Type B pancreatic cell (in vitro differentiated cells): ENCODE measurements at regions not wholly inside any gene's neighbourhood (a gene's known extent, or its start where the extent isn't known, plus 50 kb on each side); places are given as distances from the start of the nearest gene placed in this dataset.

Experiments
- DNase-seq: peaks from one replicate; pipeline ENCODE4 v3.0.0; 2021; ENCODE audit warnings: mixed read lengths; ENCODE audit not compliant: unreplicated experiment; ENCODE audit errors: extremely low spot score
- H3K27ac Mint-ChIP-seq: 2 replicates; pipeline ENCODE4 v1.8.0; 2021; ENCODE audit warnings: mild to moderate bottlenecking, mixed read lengths
- H3K27me3 Mint-ChIP-seq: 2 replicates; pipeline ENCODE4 v1.8.0; 2021; ENCODE audit warnings: mixed read lengths
- H3K36me3 Mint-ChIP-seq: 2 replicates; pipeline ENCODE4 v1.8.0; 2021; ENCODE audit warnings: mixed read lengths
- H3K4me1 Mint-ChIP-seq: one replicate; pipeline ENCODE4 v1.8.0; 2021; ENCODE audit warnings: mixed read lengths; ENCODE audit not compliant: unreplicated experiment
- H3K4me3 Mint-ChIP-seq: 2 replicates; pipeline ENCODE4 v1.8.0; 2021; ENCODE audit warnings: mild to moderate bottlenecking, mixed read lengths
- H3K9me3 Mint-ChIP-seq: 2 replicates; pipeline ENCODE4 v1.8.0; 2021; ENCODE audit warnings: mixed read lengths
- TF ChIP-seq, protein P1 (sequence below): fragments of 200-600 bp; sonication (generic); conservative IDR thresholded peaks from 2 replicates; pipeline ENCODE4 v1.5.0; 2021; ENCODE audit warnings: antibody characterized with exemption, mild to moderate bottlenecking

DNA sequence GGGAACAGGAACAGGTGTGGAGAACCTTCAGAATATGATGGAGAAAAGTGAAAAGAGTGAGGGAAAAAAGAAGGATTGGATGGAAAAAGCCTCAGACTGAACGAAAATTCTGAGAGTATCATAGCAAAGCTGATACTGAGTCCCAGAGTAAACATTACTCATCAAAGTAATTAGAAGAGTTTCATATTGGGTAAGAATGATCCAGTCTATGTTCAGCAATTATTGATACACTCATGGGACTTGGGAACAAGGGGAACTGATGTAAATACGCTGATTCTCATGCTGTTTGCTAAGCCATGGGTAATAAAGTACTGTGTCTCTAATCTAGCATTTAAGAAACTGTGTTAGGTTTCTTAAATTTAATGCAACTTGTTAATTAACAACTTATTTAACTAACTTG is 219.9 kb upstream of the NOL4 start:
- no peak for DNase-seq
- H3K4me1 Mint-ChIP-seq, result no peaks in the 10 kb centered on the region
- H3K27me3 Mint-ChIP-seq, result no peaks in the 10 kb centered on the region
- H3K9me3 Mint-ChIP-seq, result no peaks in the 10 kb centered on the region
- TF ChIP-seq, protein P1, sequence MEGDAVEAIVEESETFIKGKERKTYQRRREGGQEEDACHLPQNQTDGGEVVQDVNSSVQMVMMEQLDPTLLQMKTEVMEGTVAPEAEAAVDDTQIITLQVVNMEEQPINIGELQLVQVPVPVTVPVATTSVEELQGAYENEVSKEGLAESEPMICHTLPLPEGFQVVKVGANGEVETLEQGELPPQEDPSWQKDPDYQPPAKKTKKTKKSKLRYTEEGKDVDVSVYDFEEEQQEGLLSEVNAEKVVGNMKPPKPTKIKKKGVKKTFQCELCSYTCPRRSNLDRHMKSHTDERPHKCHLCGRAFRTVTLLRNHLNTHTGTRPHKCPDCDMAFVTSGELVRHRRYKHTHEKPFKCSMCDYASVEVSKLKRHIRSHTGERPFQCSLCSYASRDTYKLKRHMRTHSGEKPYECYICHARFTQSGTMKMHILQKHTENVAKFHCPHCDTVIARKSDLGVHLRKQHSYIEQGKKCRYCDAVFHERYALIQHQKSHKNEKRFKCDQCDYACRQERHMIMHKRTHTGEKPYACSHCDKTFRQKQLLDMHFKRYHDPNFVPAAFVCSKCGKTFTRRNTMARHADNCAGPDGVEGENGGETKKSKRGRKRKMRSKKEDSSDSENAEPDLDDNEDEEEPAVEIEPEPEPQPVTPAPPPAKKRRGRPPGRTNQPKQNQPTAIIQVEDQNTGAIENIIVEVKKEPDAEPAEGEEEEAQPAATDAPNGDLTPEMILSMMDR, result no peak
- no peak overlapping the region for H3K4me3 Mint-ChIP-seq
- no peaks in the 10 kb centered on the region for H3K36me3 Mint-ChIP-seq
- no peak overlapping the region for H3K27ac Mint-ChIP-seq

DNA sequence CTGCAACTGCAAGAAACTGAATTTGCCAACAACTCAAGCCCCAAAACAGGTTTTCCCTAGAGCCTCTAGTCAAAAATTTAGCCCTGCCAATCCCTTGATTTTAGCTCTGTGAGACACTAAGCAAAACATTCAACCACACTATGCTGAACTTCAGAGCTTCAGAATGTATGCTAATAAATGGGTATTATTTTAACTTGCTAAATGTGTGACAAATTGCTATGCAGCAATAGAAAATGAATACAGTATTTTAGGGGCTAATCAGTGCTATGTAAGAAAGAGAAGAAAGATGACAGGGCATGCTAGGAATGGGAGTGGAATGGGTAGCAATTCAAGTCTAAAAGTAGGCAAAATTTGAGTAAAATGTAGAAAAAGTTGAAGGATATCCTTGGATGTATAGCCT is 223.9 kb upstream of the NOL4 start:
- Mint-ChIP-seq H3K36me3 (no peaks in the 10 kb centered on the region), H3K4me1 (no peaks in the 10 kb centered on the region), H3K9me3 (no peaks in the 10 kb centered on the region), H3K27me3 (no peaks in the 10 kb centered on the region), H3K4me3 (no peak overlapping the region), H3K27ac (no peak overlapping the region)
- no peak for DNase-seq
- TF ChIP-seq, protein P1, result no peak

DNA sequence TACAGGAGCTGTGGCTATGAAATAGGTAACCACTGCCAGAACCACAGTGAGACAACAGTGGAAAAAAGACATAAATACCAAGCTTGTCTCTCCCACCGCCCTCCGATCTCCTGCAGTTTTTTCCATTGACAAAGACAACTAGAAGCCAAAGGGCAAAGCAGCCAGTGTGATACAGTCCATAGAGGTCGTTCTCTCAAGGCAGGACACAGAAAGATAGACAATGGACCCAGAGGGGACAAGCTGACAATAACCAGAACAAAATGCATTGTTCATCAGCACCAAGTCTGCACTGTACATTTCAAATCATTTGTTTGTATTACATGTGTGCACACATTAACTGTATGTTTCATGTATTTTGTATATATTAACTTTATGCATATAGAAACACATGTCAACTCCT is 233.0 kb upstream of the NOL4 start:
- no peak for DNase-seq
- H3K9me3 Mint-ChIP-seq, result no peaks in the 10 kb centered on the region
- H3K27ac Mint-ChIP-seq, result no peak overlapping the region

DNA sequence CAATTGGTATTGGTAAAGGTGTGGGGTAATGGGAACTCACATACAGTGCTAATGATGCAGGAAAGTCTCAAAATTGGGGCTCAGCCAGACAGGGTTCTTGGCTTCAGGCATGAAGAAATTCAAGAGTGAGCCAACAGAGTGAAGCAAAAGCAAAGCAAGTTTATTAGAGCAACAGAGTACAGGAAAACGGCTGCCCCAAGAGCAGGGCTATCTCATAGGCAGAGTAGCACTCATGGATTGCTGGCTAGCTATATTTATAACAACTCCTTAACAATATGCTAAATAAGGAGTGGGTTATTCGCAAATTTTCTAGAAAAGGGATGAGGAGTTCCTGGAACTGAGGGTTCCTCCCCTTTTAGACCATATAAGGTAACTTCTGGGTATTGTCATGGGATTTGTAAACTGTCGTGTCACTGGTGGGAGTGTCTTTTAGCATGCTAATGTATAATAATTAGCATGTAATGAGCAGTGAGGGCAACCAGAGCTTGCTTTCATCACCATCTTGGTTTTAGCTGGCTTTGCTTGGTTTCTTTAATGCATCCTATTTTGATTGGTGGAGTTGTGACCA is 233.8 kb upstream of the NOL4 start:
- TF ChIP-seq, protein P1, result no peak
- H3K27me3 Mint-ChIP-seq, result no peaks in the 10 kb centered on the region
- no peak for DNase-seq

More for the DNA sequence above, 233.0 kb upstream of the NOL4 start:
- Mint-ChIP-seq H3K36me3 (no peaks in the 10 kb centered on the region), H3K4me3 (no peak overlapping the region), H3K4me1 (no peaks in the 10 kb centered on the region), H3K27me3 (no peaks in the 10 kb centered on the region)
- TF ChIP-seq, protein P1, result no peak

DNA sequence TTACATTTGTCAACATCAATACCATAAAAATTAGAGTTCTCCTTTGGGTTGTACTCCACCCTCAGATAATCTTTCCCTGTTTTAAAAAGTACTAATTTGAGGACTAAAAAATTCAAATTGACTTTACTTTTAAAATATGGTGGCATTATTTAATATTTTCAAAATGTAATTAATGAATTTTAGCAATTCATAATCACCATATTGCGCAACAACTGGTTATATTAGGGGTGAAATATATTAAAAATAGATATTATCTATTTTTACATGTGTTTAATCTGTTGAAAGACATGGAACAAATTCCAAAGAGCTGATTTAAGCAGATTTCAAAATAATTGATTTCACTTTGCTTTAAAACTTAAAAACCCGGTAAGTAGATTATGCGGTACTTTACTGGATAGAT is 236.6 kb upstream of the NOL4 start:
- Mint-ChIP-seq H3K9me3 (no peaks in the 10 kb centered on the region), H3K27me3 (no peaks in the 10 kb centered on the region), H3K36me3 (no peaks in the 10 kb centered on the region), H3K4me3 (no peak overlapping the region), H3K27ac (no peak overlapping the region), H3K4me1 (no peaks in the 10 kb centered on the region)
- no peak for DNase-seq
- TF ChIP-seq, protein P1, result no peak

More for the DNA sequence above, 233.8 kb upstream of the NOL4 start:
- Mint-ChIP-seq H3K27ac (no peak overlapping the region), H3K4me3 (no peak overlapping the region), H3K4me1 (no peaks in the 10 kb centered on the region), H3K36me3 (no peaks in the 10 kb centered on the region), H3K9me3 (no peaks in the 10 kb centered on the region)

DNA sequence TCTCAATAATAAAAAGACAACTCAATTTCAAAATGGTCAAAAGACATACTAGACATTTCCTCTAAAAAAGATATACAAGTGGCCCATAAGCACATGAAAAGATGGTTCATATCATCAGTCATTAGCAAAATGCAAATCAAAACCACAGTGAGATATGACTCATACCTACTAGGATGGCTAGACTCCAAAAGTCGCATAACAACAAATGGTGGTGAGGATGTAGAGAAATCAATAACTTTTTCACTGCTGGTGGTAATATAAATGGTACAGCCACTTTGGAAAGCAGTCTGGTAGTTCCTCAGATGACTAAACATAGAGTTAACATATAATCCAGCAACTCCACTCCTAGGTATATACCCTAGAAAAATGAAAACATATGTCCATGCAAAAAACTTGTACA is 242.3 kb upstream of the NOL4 start:
- TF ChIP-seq, protein P1, result no peak
- Mint-ChIP-seq H3K4me3 (no peak overlapping the region), H3K27ac (no peak overlapping the region), H3K9me3 (no peaks in the 10 kb centered on the region), H3K36me3 (no peaks in the 10 kb centered on the region), H3K4me1 (no peaks in the 10 kb centered on the region), H3K27me3 (peaks cover 4% of the 10 kb centered on the region)
- DNase-seq, result no peak
